GM12878 (cell line): ENCODE measurements at regions not wholly inside any gene's neighbourhood (a gene's known extent, or its start where the extent isn't known, plus 50 kb on each side); places are given as distances from the start of the nearest gene placed in this dataset.

ENCODE experiments used
- ATAC-seq: fragments of 200-7000 bp; cut with Tn5 transposase; 3 replicates; pipeline ENCODE4 v1.9.1; 2020; ENCODE audit warnings: mild to moderate bottlenecking, moderate library complexity
- BruUV-seq: library from RNA; stranded (reverse); fragments of 400-500 nt; replicated peaks from 2 replicates; lab custom pipeline; 2021; lab: Mats Ljungman, UMichigan
- CTCF ChIA-PET: fragments of 300-600 bp; sonication (Branson Sonifier 250); formaldehyde crosslinking; extraction: SDS; loops from one replicate; lab custom pipeline; 2021; ENCODE audit warnings: inconsistent platforms; lab: Yijun Ruan, JAX
- POLR2A ChIA-PET: fragments of 350-600 bp; formaldehyde crosslinking; extraction: SDS; loops from one replicate; lab custom pipeline; 2021; ENCODE audit warnings: inconsistent platforms; lab: Charles Lee
- RAD21 ChIA-PET: fragments of 300-600 bp; sonication (Branson Sonifier 250); formaldehyde crosslinking; loops from one replicate; lab custom pipeline; 2023; ENCODE audit warnings: antibody characterized with exemption; ENCODE audit not compliant: unreplicated experiment; lab: Charles Lee
- SMC1A ChIA-PET: fragments of 300-600 bp; sonication (Branson Sonifier 250); formaldehyde crosslinking; loops from one replicate; lab custom pipeline; 2023; ENCODE audit not compliant: unreplicated experiment, uncharacterized antibody; lab: Charles Lee
- DNase-seq: peaks from one replicate; pipeline ENCODE4 v3.0.0-alpha.2; 2011; ENCODE audit warnings: low read depth, low spot score
- FAIRE-seq: peaks from 3 replicates; lab custom pipeline; 2011; peaks lifted over from hg19 to GRCh38; lab: Jason Lieb, UNC
- H2AFZ ChIP-seq: 2 replicates; pipeline ENCODE4 v1.6.0; 2011; ENCODE audit warnings: low read depth, low read length, control low read depth; ENCODE audit not compliant: control insufficient read depth
- H3K27ac ChIP-seq: 2 replicates; pipeline ENCODE4 v1.5.1; 2011; ENCODE audit warnings: control low read depth; ENCODE audit not compliant: control insufficient read depth, insufficient read depth
- H3K27me3 ChIP-seq, 2 experiments: replicated peaks in 1 of 2; 2 replicates each; pipeline versions ENCODE4 v1.6.0 to v1.6.1; 2011; ENCODE audit warnings: low read length in 1 of 2; ENCODE audit not compliant: control insufficient read depth in 2 of 2, insufficient read depth in 2 of 2
- H3K36me3 ChIP-seq, 2 experiments: 2 replicates each; pipeline ENCODE4 v1.5.1; 2011; ENCODE audit warnings: low read length in 1 of 2; ENCODE audit not compliant: control insufficient read depth in 2 of 2, insufficient read depth in 2 of 2
- H3K4me1 ChIP-seq: 2 replicates; pipeline ENCODE4 v1.6.1; 2011; ENCODE audit warnings: mild to moderate bottlenecking, low read length, moderate library complexity, mixed read lengths; ENCODE audit not compliant: control insufficient read depth, insufficient read depth
- H3K4me2 ChIP-seq: 2 replicates; pipeline ENCODE4 v1.6.0; 2011; ENCODE audit warnings: control low read depth; ENCODE audit not compliant: control insufficient read depth, insufficient read depth
- H3K4me3 ChIP-seq: fragments of 200-600 bp; sonication (generic); 2 replicates; pipeline ENCODE4 v1.5.1; 2016
- H3K79me2 ChIP-seq: 2 replicates; pipeline ENCODE4 v1.6.0; 2011; ENCODE audit warnings: low read length; ENCODE audit not compliant: control insufficient read depth, insufficient read depth
- H3K9ac ChIP-seq: 2 replicates; pipeline ENCODE4 v1.8.0; 2011; ENCODE audit warnings: low read length, control low read depth, mixed read lengths; ENCODE audit not compliant: control insufficient read depth, insufficient read depth
- H3K9me3 ChIP-seq: replicated peaks from 3 replicates; pipeline ENCODE4 v1.5.1; 2011; ENCODE audit warnings: mild to moderate bottlenecking, low read length; ENCODE audit not compliant: control insufficient read depth, insufficient read depth
- H4K20me1 ChIP-seq: 2 replicates; pipeline ENCODE4 v1.6.0; 2011; ENCODE audit not compliant: control insufficient read depth, insufficient read depth
- ASH2L ChIP-seq: fragments of 300-600, 200-600 bp; sonication (generic); IDR thresholded peaks from 2 replicates; pipeline ENCODE4 v1.6.1; 2017; ENCODE audit warnings: low read depth, mild to moderate bottlenecking, borderline replicate concordance
- BCL11A ChIP-seq: IDR thresholded peaks from 2 replicates; pipeline ENCODE4 v1.6.1; 2011; ENCODE audit warnings: low read depth, low read length
- CHD4 ChIP-seq: fragments of 200-600 bp; sonication (generic); IDR thresholded peaks from 2 replicates; pipeline ENCODE4 v1.6.1; 2016; ENCODE audit warnings: mild to moderate bottlenecking
- EGR1 ChIP-seq, 2 experiments: IDR thresholded peaks; 1 replicate in 1 of 2; 2 replicates in 1 of 2; pipeline ENCODE4 v1.6.1; 2011 to 2012; ENCODE audit warnings: low read depth in 2 of 2, low read length in 2 of 2, borderline replicate concordance in 1 of 2, mild to moderate bottlenecking in 1 of 2, moderate library complexity in 1 of 2
- IRF5 ChIP-seq: fragments of 450-650 bp; IDR thresholded peaks from 2 replicates; pipeline ENCODE4 v1.6.1; 2017; ENCODE audit warnings: borderline replicate concordance
- JUNB ChIP-seq: IDR thresholded peaks from 2 replicates; pipeline ENCODE4 v1.6.1; 2016; ENCODE audit warnings: antibody characterized with exemption, mild to moderate bottlenecking
- NFIC ChIP-seq: IDR thresholded peaks from 2 replicates; pipeline ENCODE4 v1.6.1; 2012; ENCODE audit warnings: low read depth, mild to moderate bottlenecking, inconsistent platforms, low read length, moderate library complexity
- POLR2A ChIP-seq: IDR thresholded peaks from 2 replicates; pipeline ENCODE4 v1.6.1; 2011; ENCODE audit warnings: low read depth, mild to moderate bottlenecking, low read length
- RBBP5 ChIP-seq: fragments of 200-600 bp; sonication (generic); conservative IDR thresholded peaks from 2 replicates; pipeline ENCODE4 v1.6.1; 2016
- TARDBP ChIP-seq: IDR thresholded peaks from 2 replicates; pipeline ENCODE4 v1.6.1; 2016; ENCODE audit warnings: borderline replicate concordance
- ZBED1 ChIP-seq: IDR thresholded peaks from 2 replicates; pipeline ENCODE4 v1.6.1; 2016; ENCODE audit warnings: borderline replicate concordance
- ZNF274 ChIP-seq: IDR thresholded peaks from one replicate; pipeline ENCODE4 v1.8.0; 2011; ENCODE audit not compliant: insufficient read length, insufficient read depth
- ZNF384 ChIP-seq: IDR thresholded peaks from 2 replicates; pipeline ENCODE4 v1.6.1; 2012; ENCODE audit warnings: low read depth, mild to moderate bottlenecking, low read length, improper control_type of control experiment, borderline replicate concordance
- ZZZ3 ChIP-seq: IDR thresholded peaks from 2 replicates; pipeline ENCODE4 v1.6.1; 2011; ENCODE audit warnings: low read depth; ENCODE audit not compliant: control insufficient read depth, insufficient read length
- WGBS: methylation state at CpG from one replicate; pipeline ENCODE4 v1.1.6; 2016; ENCODE audit warnings: low lambda C conversion rate; ENCODE audit not compliant: insufficient replicate concordance, insufficient coverage; ENCODE audit errors: missing lambda C conversion rate; 5-methylcytosine and 5-hydroxymethylcytosine counted together
- in situ Hi-C: fragments of 300-500 bp; cut with MboI; formaldehyde crosslinking; loops from 9 replicates; pipeline ENCODE4 v1.14.3; 2018; ENCODE audit warnings: mixed read lengths
- intact Hi-C: fragments of 100-400 bp; cut with micrococcal nuclease; formaldehyde crosslinking; loops from one replicate; pipeline ENCODE4 v1.14.2; 2022; ENCODE audit not compliant: unreplicated experiment
- TF ChIP-seq, protein P1 (sequence below): IDR thresholded peaks from 2 replicates; pipeline ENCODE4 v1.6.1; 2011; ENCODE audit warnings: mild to moderate bottlenecking, low read depth, low read length, moderate library complexity; ENCODE audit not compliant: insufficient replicate concordance

- in situ Hi-C loops, result no loop called here
- Histone ChIP-seq H3K4me1 (no peaks in the 10 kb centered on the region), H3K27me3 (no peaks in the 10 kb centered on the region; a peak in 1 of 4 replicates), H3K4me2 (no peak overlapping the region), H2AFZ (no peak overlapping the region), H3K9ac (no peak overlapping the region), H4K20me1 (no peaks in the 10 kb centered on the region), H3K4me3 (no peak overlapping the region), H3K9me3 (no peaks in the 10 kb centered on the region), H3K27ac (no peak overlapping the region), H3K36me3 (no peaks in the 10 kb centered on the region), H3K79me2 (no peaks in the 10 kb centered on the region)
- ChIA-PET SMC1A (no interaction called here), POLR2A (no interaction called here), RAD21 (no interaction called here), CTCF (no interaction called here)
- DNase-seq, result no peak
- no peak for FAIRE-seq
- no TSS peak for BruUV-seq
- intact Hi-C loops, result no loop called here
- TF ChIP-seq ZNF274 (no peak), ZNF384 (no peak), POLR2A (no peak), TARDBP (no peak), JUNB (no peak), ASH2L (no peak)
- ATAC-seq, result no peak
Measured at GRCh38 chr4:171118091-171118490, 695.1 kb upstream of the GALNTL6 start.

DNA sequence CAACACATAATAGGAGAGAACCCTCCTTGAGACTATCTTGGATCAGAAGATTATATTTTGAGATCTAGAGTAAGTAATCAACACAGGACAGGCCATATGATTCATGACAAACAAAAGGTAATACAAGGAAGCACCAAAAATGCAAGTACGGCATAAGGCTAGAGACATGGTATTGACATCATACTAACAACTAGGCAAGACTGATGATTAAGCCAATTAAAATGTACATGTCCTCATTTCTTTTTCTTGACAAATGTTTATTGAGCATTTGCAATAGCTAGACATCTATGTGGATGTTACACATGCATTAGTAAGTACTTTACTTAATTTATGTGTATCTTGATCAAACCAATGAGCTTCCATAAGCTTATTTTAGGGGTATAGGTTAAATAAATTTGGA lies 695.7 kb upstream of the GALNTL6 start:
- DNase-seq (no peak), ATAC-seq (no peak), FAIRE-seq (no peak)
- BruUV-seq, result no TSS peak
- Histone ChIP-seq H3K79me2 (no peaks in the 10 kb centered on the region), H3K9ac (no peak overlapping the region), H3K27me3 (no peaks in the 10 kb centered on the region; a peak in 1 of 4 replicates), H3K4me2 (no peak overlapping the region), H2AFZ (no peak overlapping the region), H3K4me1 (no peaks in the 10 kb centered on the region), H4K20me1 (no peaks in the 10 kb centered on the region), H3K36me3 (no peaks in the 10 kb centered on the region), H3K9me3 (no peaks in the 10 kb centered on the region), H3K4me3 (no peak overlapping the region), H3K27ac (no peak overlapping the region)
- SMC1A ChIA-PET, result no interaction called here
- RAD21 ChIA-PET, result no interaction called here
- CTCF ChIA-PET, result no interaction called here
- POLR2A ChIA-PET, result no interaction called here
- 87% methylated on average over 1 of the region's 1 CpG for WGBS
- intact Hi-C loops, result no loop called here
- in situ Hi-C loops, result no loop called here
- TF ChIP-seq BCL11A, result no peak
- TF ChIP-seq EGR1 (IDR thresholded peaks at IDR 0.05; ENCODE audit: borderline replicate concordance in 1 of 2, low read depth in 2 of 2, low read length in 2 of 2), result no peak
- TF ChIP-seq ZBED1, result no peak
- no peak for TF ChIP-seq RBBP5
- no peak for TF ChIP-seq NFIC
- no peak for TF ChIP-seq ZNF274
- TF ChIP-seq ZZZ3, result no peak
- TF ChIP-seq IRF5, result no peak
- TF ChIP-seq, protein P1, sequence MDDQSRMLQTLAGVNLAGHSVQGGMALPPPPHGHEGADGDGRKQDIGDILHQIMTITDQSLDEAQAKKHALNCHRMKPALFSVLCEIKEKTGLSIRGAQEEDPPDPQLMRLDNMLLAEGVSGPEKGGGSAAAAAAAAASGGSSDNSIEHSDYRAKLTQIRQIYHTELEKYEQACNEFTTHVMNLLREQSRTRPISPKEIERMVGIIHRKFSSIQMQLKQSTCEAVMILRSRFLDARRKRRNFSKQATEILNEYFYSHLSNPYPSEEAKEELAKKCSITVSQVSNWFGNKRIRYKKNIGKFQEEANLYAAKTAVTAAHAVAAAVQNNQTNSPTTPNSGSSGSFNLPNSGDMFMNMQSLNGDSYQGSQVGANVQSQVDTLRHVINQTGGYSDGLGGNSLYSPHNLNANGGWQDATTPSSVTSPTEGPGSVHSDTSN, result no peak
- no peak for TF ChIP-seq CHD4
